Osteoblast (primary cell): ENCODE measurements at regions not wholly inside any gene's neighbourhood (a gene's known extent, or its start where the extent isn't known, plus 50 kb on each side); places are given as distances from the start of the nearest gene placed in this dataset.

Source experiments
- DNase-seq: peaks from one replicate; pipeline ENCODE4 v3.0.0; 2011; ENCODE audit warnings: low spot score, mixed read lengths; ENCODE audit not compliant: insufficient read length; ENCODE audit errors: missing footprints
- H2AFZ ChIP-seq: 2 replicates; pipeline ENCODE4 v1.6.0; 2011; ENCODE audit warnings: mild to moderate bottlenecking, low read length
- H3K27ac ChIP-seq: 2 replicates; pipeline ENCODE4 v1.5.1; 2011; ENCODE audit warnings: mild to moderate bottlenecking, low read depth, low read length, moderate library complexity
- H3K27me3 ChIP-seq: 2 replicates; pipeline ENCODE4 v1.6.0; 2012; ENCODE audit warnings: mild to moderate bottlenecking, control low read depth, inconsistent platforms, low read length, moderate library complexity; ENCODE audit not compliant: insufficient read depth
- H3K36me3 ChIP-seq: 2 replicates; pipeline ENCODE4 v1.5.1; 2011; ENCODE audit warnings: mild to moderate bottlenecking, low read length, control low read depth, moderate library complexity; ENCODE audit not compliant: insufficient read depth
- H3K4me1 ChIP-seq: 2 replicates; pipeline ENCODE4 v1.5.1; 2011; ENCODE audit warnings: mild to moderate bottlenecking, low read length, control low read depth, moderate library complexity; ENCODE audit not compliant: insufficient read depth
- H3K4me2 ChIP-seq: 2 replicates; pipeline ENCODE4 v1.6.0; 2011; ENCODE audit warnings: mild to moderate bottlenecking, low read length; ENCODE audit not compliant: insufficient read depth
- H3K4me3 ChIP-seq: fragments of 200-600 bp; sonication (generic); 3 replicates; pipeline ENCODE4 v1.5.1; 2012; ENCODE audit warnings: mild to moderate bottlenecking, low read length, inconsistent platforms; ENCODE audit not compliant: insufficient read depth
- H3K79me2 ChIP-seq: 2 replicates; pipeline ENCODE4 v1.6.0; 2012; ENCODE audit warnings: mild to moderate bottlenecking, low read length, control low read depth, inconsistent platforms; ENCODE audit not compliant: insufficient read depth
- H3K9me3 ChIP-seq: 2 replicates; pipeline ENCODE4 v1.5.1; 2011; ENCODE audit warnings: low read depth, low read length, control low read depth
- H4K20me1 ChIP-seq: 2 replicates; pipeline ENCODE4 v1.6.0; 2012; ENCODE audit warnings: mild to moderate bottlenecking, low read length, control low read depth; ENCODE audit not compliant: insufficient read depth
- TF ChIP-seq, protein P1 (sequence below): IDR thresholded peaks from 2 replicates; pipeline ENCODE4 v1.5.1; 2011; ENCODE audit warnings: mild to moderate bottlenecking, low read depth, low read length, moderate library complexity; ENCODE audit errors: extremely low read depth

DNA sequence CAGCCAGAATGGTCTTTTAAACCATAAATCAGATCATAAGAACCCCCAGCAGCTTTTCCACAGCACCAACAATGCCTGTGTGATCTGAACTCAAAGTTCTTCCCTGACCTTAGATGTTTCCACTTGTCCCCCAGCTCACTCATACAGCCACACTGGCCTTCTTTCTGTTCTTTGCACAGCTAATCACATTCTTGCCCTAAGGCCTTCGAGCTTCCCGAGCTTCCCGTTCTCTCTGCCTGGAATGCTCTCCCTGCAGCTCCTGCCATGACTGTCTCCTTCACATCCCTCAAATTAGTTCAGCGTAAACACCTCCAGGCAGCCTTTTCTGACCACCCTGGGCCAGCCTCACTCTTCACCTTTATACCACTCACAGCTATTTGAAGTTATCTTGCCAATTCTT, 166.8 kb upstream of the NFE2L3 start:
- Histone ChIP-seq H3K36me3 (no peaks in the 10 kb centered on the region), H4K20me1 (no peaks in the 10 kb centered on the region), H3K4me3 (no peak overlapping the region), H3K4me1 (no peaks in the 10 kb centered on the region), H3K9me3 (no peaks in the 10 kb centered on the region), H3K27ac (no peak overlapping the region), H3K79me2 (no peaks in the 10 kb centered on the region), H2AFZ (no peak overlapping the region), H3K27me3 (no peaks in the 10 kb centered on the region), H3K4me2 (no peak overlapping the region)
- TF ChIP-seq, protein P1, sequence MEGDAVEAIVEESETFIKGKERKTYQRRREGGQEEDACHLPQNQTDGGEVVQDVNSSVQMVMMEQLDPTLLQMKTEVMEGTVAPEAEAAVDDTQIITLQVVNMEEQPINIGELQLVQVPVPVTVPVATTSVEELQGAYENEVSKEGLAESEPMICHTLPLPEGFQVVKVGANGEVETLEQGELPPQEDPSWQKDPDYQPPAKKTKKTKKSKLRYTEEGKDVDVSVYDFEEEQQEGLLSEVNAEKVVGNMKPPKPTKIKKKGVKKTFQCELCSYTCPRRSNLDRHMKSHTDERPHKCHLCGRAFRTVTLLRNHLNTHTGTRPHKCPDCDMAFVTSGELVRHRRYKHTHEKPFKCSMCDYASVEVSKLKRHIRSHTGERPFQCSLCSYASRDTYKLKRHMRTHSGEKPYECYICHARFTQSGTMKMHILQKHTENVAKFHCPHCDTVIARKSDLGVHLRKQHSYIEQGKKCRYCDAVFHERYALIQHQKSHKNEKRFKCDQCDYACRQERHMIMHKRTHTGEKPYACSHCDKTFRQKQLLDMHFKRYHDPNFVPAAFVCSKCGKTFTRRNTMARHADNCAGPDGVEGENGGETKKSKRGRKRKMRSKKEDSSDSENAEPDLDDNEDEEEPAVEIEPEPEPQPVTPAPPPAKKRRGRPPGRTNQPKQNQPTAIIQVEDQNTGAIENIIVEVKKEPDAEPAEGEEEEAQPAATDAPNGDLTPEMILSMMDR = no peak
- DNase-seq = no peak

DNA sequence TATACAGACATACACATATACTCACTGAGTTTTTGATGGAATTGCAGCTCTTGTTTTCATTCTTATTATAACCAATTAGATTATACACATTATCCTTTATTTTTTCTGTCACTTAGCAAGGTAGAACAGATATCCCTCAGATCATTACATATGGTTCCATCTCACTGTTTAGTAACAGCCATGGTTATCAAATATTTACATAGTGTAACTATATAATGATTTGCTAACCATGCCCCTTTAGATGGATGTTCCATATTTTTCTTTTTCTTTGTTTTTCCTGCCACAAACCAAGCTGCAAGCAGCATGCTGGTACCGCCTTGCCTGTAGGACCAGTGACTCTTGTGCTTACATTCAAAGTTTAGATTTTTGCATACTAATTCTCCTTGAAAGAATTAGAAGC, 163.4 kb upstream of the NFE2L3 start:
- Histone ChIP-seq H3K79me2 (no peaks in the 10 kb centered on the region), H3K9me3 (no peaks in the 10 kb centered on the region), H2AFZ (no peak overlapping the region), H4K20me1 (no peaks in the 10 kb centered on the region), H3K4me3 (no peak overlapping the region), H3K27ac (no peak overlapping the region), H3K4me2 (no peak overlapping the region), H3K4me1 (no peaks in the 10 kb centered on the region), H3K27me3 (no peaks in the 10 kb centered on the region), H3K36me3 (no peaks in the 10 kb centered on the region)
- no peak for DNase-seq
- TF ChIP-seq, protein P1 = no peak

DNA sequence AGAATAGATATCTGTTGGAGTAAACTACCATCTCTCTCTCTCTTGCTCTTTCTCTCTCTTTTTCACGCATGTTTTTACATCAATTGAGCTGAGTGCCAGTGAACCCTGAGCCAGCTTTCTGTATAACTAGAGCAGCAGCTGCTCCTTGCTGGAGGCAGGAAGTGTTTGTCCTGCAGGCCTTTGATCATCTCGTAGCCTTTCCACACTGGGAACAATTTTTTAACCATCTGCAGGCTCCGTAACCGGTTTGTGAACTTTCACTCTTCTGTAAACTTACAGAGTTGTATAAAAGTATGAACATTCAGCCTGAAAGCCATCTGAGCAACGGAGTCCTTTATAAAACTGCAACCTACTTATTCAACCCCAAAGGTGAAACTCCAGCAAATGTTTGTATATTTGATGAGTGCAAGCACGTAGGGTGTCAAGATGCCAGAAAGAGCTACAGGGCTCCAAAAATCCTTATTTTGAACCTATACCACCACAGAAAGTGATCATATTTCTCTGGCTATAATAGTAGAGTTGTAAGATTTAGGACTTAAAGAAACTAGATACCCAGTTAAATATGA, 162.8 kb upstream of the NFE2L3 start:
- no peaks in the 10 kb centered on the region for H4K20me1 ChIP-seq
- no peak overlapping the region for H3K4me2 ChIP-seq
- H3K36me3 ChIP-seq = no peaks in the 10 kb centered on the region
- no peaks in the 10 kb centered on the region for H3K9me3 ChIP-seq
- H3K27ac ChIP-seq = no peak overlapping the region
- no peak overlapping the region for H3K4me3 ChIP-seq
- TF ChIP-seq, protein P1 = no peak
- H3K4me1 ChIP-seq = no peaks in the 10 kb centered on the region
- H2AFZ ChIP-seq = no peak overlapping the region
- no peaks in the 10 kb centered on the region for H3K79me2 ChIP-seq
- no peaks in the 10 kb centered on the region for H3K27me3 ChIP-seq
- no peak for DNase-seq

DNA sequence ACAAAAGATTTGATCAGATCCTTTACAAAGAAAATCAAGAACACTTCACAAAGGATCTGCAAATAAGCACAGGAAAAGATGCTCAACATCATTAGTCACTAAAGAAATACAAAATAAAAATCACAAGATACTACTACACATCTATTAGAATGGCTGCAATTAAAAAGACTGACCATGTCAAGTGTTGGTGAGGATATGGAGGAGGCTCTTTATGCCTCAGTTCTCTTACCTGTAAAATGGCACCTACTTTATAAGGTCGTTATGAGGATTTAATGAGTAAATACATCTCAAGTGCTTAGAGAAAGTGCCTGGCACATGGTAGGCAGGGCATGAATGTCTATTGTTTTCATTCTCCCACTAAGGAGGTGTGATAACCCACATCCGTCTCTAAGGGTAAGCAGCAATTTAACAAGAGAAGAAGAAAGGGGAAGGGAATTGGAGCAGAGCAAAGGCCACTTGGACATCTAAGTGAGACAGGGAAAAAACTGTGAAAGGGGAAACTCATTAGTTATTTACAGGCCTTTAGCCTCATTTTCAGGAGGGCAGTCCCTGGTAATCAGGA, 157.5 kb upstream of the NFE2L3 start:
- no peak overlapping the region for H3K4me3 ChIP-seq
- TF ChIP-seq, protein P1 = no peak
- no peaks in the 10 kb centered on the region for H3K79me2 ChIP-seq
- DNase-seq = no peak
- no peak overlapping the region for H2AFZ ChIP-seq
- H3K27me3 ChIP-seq = no peaks in the 10 kb centered on the region
- H4K20me1 ChIP-seq = no peaks in the 10 kb centered on the region
- no peaks in the 10 kb centered on the region for H3K9me3 ChIP-seq
- H3K4me1 ChIP-seq = no peaks in the 10 kb centered on the region
- no peaks in the 10 kb centered on the region for H3K36me3 ChIP-seq
- H3K27ac ChIP-seq = no peak overlapping the region
- no peak overlapping the region for H3K4me2 ChIP-seq
